ENCODE measurements at regions not wholly inside any gene's neighbourhood (a gene's known extent, or its start where the extent isn't known, plus 50 kb on each side); places are given as distances from the start of the nearest gene placed in this dataset.

DNA sequence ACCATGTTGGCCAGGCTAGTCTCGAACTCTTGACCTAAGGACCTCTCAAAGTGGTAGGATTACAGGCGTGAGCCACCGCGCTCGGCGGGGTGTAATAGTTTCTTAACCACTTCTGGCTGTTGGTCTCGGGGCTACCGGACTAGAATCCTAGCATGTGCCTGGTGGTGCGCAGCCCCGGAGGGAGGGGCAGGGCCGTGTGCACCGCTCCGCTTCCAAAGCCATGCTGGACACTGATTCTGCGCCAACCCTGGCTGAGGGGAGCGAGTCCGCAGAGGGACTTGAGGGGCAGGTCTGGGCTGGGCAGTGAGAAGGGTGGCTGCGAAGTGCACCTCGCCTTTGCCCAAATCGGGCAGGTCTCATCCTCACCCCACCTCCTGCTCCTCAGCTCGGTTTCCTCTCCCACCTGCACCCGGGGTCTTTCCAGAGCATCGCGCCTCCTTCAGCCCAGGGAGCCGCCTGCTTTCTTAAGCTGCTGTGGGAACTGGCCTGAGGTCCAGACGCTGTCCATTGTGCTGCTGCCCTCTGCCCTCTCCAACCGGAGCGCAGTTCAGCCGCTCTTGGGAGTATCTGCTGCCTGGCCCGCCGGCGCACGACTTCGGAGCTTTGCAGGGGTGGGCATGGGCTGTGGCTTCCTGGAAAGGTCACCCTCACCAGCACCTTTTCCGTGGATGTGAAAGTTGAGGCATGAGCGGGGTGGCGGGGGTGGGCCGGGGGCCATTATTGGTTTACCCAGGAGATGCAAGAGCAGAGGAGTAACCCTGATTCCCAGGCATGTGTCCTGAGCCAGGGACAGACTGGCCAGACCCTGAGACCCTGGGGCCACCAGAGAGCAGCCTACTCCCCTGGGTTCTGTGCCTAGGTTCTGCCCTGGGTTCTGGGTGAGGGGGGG is 422.6 kb upstream of the NUPR2 start:
- TF ChIP-seq, protein P1, sequence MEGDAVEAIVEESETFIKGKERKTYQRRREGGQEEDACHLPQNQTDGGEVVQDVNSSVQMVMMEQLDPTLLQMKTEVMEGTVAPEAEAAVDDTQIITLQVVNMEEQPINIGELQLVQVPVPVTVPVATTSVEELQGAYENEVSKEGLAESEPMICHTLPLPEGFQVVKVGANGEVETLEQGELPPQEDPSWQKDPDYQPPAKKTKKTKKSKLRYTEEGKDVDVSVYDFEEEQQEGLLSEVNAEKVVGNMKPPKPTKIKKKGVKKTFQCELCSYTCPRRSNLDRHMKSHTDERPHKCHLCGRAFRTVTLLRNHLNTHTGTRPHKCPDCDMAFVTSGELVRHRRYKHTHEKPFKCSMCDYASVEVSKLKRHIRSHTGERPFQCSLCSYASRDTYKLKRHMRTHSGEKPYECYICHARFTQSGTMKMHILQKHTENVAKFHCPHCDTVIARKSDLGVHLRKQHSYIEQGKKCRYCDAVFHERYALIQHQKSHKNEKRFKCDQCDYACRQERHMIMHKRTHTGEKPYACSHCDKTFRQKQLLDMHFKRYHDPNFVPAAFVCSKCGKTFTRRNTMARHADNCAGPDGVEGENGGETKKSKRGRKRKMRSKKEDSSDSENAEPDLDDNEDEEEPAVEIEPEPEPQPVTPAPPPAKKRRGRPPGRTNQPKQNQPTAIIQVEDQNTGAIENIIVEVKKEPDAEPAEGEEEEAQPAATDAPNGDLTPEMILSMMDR (conservative IDR thresholded peaks at IDR 0.05; ENCODE audit: low read depth, low read length) = no peak
- H3K4me3 ChIP-seq (ENCODE audit: low read depth, low read length) = no peak overlapping the region
- no peak for DNase-seq (ENCODE audit: low read depth)

DNA sequence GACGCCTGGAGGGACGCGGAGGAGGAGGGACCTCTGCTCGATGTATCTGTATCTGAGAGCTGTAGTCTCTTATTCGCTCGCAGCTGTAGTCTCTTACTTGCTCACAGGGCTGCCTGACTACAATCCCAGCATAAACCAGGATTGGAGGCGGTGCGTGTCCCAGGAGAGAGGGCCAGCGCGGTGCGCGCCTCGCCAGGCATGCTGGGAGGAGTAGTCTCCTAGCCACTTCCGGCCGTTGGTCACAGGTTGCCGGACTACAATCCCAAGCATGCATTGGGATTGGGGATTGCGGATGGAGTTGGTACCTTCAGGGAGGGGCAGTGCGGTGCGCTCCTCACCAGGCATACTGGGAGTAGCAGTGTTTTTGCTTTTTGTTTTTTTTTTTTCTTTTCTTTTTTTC is 421.7 kb upstream of the NUPR2 start:
- DNase-seq (ENCODE audit: low read depth) = no peak
- TF ChIP-seq, protein P1 (conservative IDR thresholded peaks at IDR 0.05; ENCODE audit: low read depth, low read length) = no peak

DNA sequence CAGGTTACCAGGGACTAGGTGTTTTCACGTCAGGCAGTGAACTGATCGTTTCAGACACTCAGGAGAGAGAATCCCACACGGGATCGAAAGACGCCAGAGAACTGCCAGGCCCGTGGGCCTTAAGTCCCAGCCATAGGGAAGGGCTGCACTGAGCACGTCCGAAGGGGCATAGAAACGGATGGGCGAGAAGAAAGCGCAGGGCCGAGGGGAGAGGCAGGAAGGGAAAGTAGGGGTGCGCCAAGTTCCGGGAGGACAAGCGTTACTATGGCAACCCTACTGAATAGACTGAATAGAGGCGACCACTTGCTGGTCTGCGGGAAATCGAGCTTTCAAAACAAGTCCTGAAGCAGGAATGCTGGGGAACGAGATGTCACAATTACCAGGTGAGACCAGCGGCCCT is 421.3 kb upstream of the NUPR2 start:
- TF ChIP-seq, protein P1 (conservative IDR thresholded peaks at IDR 0.05; ENCODE audit: low read depth, low read length) = no peak
- H3K4me3 ChIP-seq (ENCODE audit: low read depth, low read length) = no peak overlapping the region
- DNase-seq (ENCODE audit: low read depth) = no peak

More for the DNA sequence above, 421.7 kb upstream of the NUPR2 start:
- no peak overlapping the region for H3K4me3 ChIP-seq (ENCODE audit: low read depth, low read length)

DNA sequence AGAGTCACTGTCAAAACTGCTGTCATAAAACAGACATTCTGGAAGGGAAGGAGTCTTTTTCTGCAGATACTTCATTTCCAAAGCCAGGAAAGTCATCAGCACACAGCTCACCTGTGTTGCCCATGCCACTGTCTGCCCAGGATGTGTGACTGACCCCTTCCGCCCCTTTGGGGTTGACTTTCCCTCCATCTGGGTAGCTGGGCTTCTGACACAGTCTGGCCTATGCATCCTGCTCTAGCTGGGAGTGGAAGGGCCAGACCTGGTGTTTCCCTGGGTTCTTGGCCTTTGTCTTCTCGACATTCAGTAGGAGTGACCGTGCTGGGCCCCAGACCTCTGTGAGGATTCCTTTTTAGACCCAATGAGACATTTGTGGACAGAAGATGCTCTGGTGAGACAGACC is 378.9 kb upstream of the NUPR2 start:
- DNase-seq (ENCODE audit: low read depth) = no peak
- no peak overlapping the region for H3K4me3 ChIP-seq (ENCODE audit: low read depth, low read length)
- TF ChIP-seq, protein P1 (conservative IDR thresholded peaks at IDR 0.05; ENCODE audit: low read depth, low read length) = no peak

DNA sequence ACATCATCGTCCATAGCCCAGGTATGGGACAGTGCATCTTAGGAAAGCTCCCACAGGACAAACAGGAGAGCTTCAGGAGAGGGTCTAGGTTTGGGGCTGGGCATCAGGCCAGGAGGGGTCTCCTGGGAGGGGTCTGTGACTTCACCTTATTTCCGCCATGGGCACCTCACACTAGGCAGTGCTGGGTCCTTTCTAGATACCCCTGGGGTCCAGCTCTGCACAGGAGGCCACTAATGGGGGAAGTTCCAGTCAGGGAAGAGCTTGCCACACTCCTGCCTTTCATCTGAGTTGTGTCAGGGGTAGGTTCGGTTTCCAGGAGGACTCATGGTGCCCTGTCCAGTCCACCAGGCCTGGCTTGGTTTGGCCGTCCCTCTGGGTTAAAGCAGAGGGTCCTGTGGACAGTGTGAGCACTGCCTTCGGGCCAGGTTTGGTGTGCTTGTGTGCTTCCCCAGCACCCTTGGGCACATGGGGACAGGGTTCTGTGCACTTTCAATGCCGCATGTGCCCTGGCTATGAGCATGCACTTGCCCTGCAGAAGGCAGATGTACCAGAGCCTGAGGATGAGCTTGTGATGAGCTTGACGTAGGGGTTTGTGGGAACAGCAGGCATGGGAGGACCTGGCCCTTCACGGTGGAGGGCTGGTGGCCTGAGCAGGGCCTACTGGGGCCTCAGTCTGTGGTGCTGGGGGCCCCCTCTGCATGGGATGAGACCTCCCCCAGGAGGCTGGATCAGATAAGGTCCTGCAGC is 377.7 kb upstream of the NUPR2 start:
- TF ChIP-seq, protein P1 (conservative IDR thresholded peaks at IDR 0.05; ENCODE audit: low read depth, low read length) = no peak
- no peak overlapping the region for H3K4me3 ChIP-seq (ENCODE audit: low read depth, low read length)
- no peak for DNase-seq (ENCODE audit: low read depth)

DNA sequence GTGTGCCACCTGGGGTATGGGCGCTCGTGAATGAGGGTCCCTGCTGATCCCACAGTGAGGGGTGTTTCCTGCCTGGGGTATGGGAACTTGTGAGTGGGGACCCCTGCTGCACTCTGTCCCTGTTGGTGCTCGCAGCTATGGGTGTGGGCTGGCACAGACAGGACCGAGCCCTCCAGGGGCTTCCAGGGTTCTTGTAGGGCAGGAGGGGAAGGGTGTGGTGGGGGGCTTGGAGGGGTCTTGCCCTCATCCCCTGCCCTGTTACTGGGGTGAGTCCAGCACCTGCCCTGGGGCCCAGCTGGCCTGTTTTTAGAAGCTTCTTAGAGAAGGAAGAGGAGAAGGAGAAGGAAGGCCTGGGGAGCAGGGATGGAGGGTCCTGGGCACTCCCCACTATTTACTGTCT is 377.0 kb upstream of the NUPR2 start:
- TF ChIP-seq, protein P1 (conservative IDR thresholded peaks at IDR 0.05; ENCODE audit: low read depth, low read length) = no peak
- H3K4me3 ChIP-seq (ENCODE audit: low read depth, low read length) = no peak overlapping the region
- DNase-seq (ENCODE audit: low read depth) = no peak
